Left forelimb (tissue), 1 donor: ENCODE measurements at regions not wholly inside any gene's neighbourhood (a gene's known extent, or its start where the extent isn't known, plus 50 kb on each side); places are given as distances from the start of the nearest gene placed in this dataset.

ENCODE experiments used
- DNase-seq: peaks from one replicate; pipeline ENCODE4 v3.0.0-alpha.2; 2018; ENCODE audit warnings: low spot score

- DNase-seq: no peak
Measured at GRCh38 chr11:81174646-81175330, 1558.9 kb downstream of the FAM181B start.

GRCh38 chr11:81165164-81165563 lies 1568.5 kb downstream of the FAM181B start:
- DNase-seq: no peak

GRCh38 chr11:81159900-81160299 lies 1573.8 kb downstream of the FAM181B start:
- no peak for DNase-seq

GRCh38 chr11:81135570-81135969 lies 1598.1 kb downstream of the FAM181B start:
- DNase-seq: no peak

- no peak for DNase-seq
Measured at GRCh38 chr11:81129618-81130017, 1604.0 kb downstream of the FAM181B start.

GRCh38 chr11:81112718-81113117 lies 1620.9 kb downstream of the FAM181B start:
- DNase-seq: no peak

GRCh38 chr11:81104051-81104450 lies 1629.6 kb downstream of the FAM181B start:
- DNase-seq: no peak

- DNase-seq: no peak
Measured at GRCh38 chr11:81098471-81098870, 1635.2 kb downstream of the FAM181B start.

- no peak for DNase-seq
Measured at GRCh38 chr11:81092522-81092921, 1641.1 kb downstream of the FAM181B start.

- DNase-seq: no peak
Measured at GRCh38 chr11:81089242-81089641, 1644.4 kb downstream of the FAM181B start.

GRCh38 chr11:81080476-81080875 lies 1639.6 kb upstream of the TENM4 start:
- DNase-seq: no peak

GRCh38 chr11:81072273-81072672 lies 1631.4 kb upstream of the TENM4 start:
- DNase-seq: no peak

- DNase-seq: no peak
Measured at GRCh38 chr11:81071606-81072005, 1630.8 kb upstream of the TENM4 start.

GRCh38 chr11:81070948-81071347 lies 1630.1 kb upstream of the TENM4 start:
- no peak for DNase-seq

- DNase-seq: no peak
Measured at GRCh38 chr11:81059356-81059755, 1618.5 kb upstream of the TENM4 start.

GRCh38 chr11:81052344-81053158 lies 1611.7 kb upstream of the TENM4 start:
- DNase-seq: no peak

- DNase-seq: no peak
Measured at GRCh38 chr11:81039916-81040524, 1599.2 kb upstream of the TENM4 start.

- no peak for DNase-seq
Measured at GRCh38 chr11:81036168-81036870, 1595.5 kb upstream of the TENM4 start.

GRCh38 chr11:81033779-81034540 lies 1593.1 kb upstream of the TENM4 start:
- DNase-seq: no peak

- DNase-seq: no peak
Measured at GRCh38 chr11:81032906-81033305, 1592.1 kb upstream of the TENM4 start.

- no peak for DNase-seq
Measured at GRCh38 chr11:81030186-81030585, 1589.4 kb upstream of the TENM4 start.

GRCh38 chr11:81026032-81026431 lies 1585.2 kb upstream of the TENM4 start:
- no peak for DNase-seq
